Neuron (in vitro differentiated cells): ENCODE measurements at regions not wholly inside any gene's neighbourhood (a gene's known extent, or its start where the extent isn't known, plus 50 kb on each side); places are given as distances from the start of the nearest gene placed in this dataset.
"Not testable (repeated sequence)": the region's sequence is repeated elsewhere in the genome, so short reads cannot be mapped to it uniquely, and the experiment has no call there.

Experiments
- H2AFZ ChIP-seq: one replicate; pipeline ENCODE4 v1.6.1; 2013; ENCODE audit warnings: low read depth, mild to moderate bottlenecking, inconsistent platforms, low read length, moderate library complexity
- H3K27me3 ChIP-seq: one replicate; pipeline ENCODE4 v1.6.1; 2013; ENCODE audit warnings: low read length; ENCODE audit not compliant: insufficient read depth
- H3K36me3 ChIP-seq: one replicate; pipeline ENCODE4 v1.6.1; 2013; ENCODE audit warnings: low read length; ENCODE audit not compliant: insufficient read depth
- H3K4me1 ChIP-seq: one replicate; pipeline ENCODE4 v1.6.1; 2013; ENCODE audit warnings: low read length; ENCODE audit not compliant: insufficient read depth
- H3K4me3 ChIP-seq: 2 replicates; pipeline ENCODE4 v1.5.1; 2013; ENCODE audit warnings: mild to moderate bottlenecking, low read length, moderate library complexity
- H3K9me3 ChIP-seq: one replicate; pipeline ENCODE4 v1.6.1; 2013; ENCODE audit warnings: low read length

GRCh38 chr4:59630922-59631321 lies 1569.2 kb upstream of the ADGRL3 start:
- no peaks in the 10 kb centered on the region for H3K27me3 ChIP-seq
- no peak overlapping the region for H2AFZ ChIP-seq
- no peaks in the 10 kb centered on the region for H3K36me3 ChIP-seq
- H3K9me3 ChIP-seq = no peaks in the 10 kb centered on the region
- no peaks in the 10 kb centered on the region for H3K4me1 ChIP-seq
- H3K4me3 ChIP-seq = no peak overlapping the region

- no peaks in the 10 kb centered on the region for H3K9me3 ChIP-seq
- no peak overlapping the region for H3K4me3 ChIP-seq
- H2AFZ ChIP-seq = no peak overlapping the region
- no peaks in the 10 kb centered on the region for H3K4me1 ChIP-seq
- no peaks in the 10 kb centered on the region for H3K27me3 ChIP-seq
- no peaks in the 10 kb centered on the region for H3K36me3 ChIP-seq
These were observed 1562.5 kb upstream of the ADGRL3 start for GRCh38 chr4:59637596-59637995.

GRCh38 chr4:59643682-59644081 lies 1556.4 kb upstream of the ADGRL3 start:
- Histone ChIP-seq H3K4me3 (no peak overlapping the region), H3K4me1 (no peaks in the 10 kb centered on the region), H3K9me3 (no peaks in the 10 kb centered on the region), H3K36me3 (no peaks in the 10 kb centered on the region), H2AFZ (no peak overlapping the region), H3K27me3 (no peaks in the 10 kb centered on the region)

- no peak overlapping the region for H2AFZ ChIP-seq
These were observed 1555.4 kb upstream of the ADGRL3 start for GRCh38 chr4:59644765-59645164.

GRCh38 chr4:59646082-59646481 lies 1554.0 kb upstream of the ADGRL3 start:
- H3K36me3 ChIP-seq = no peaks in the 10 kb centered on the region

More at GRCh38 chr4:59644765-59645164, 1555.4 kb upstream of the ADGRL3 start:
- Histone ChIP-seq H3K27me3 (no peaks in the 10 kb centered on the region), H3K4me1 (no peaks in the 10 kb centered on the region), H3K36me3 (no peaks in the 10 kb centered on the region), H3K4me3 (no peak overlapping the region), H3K9me3 (no peaks in the 10 kb centered on the region)

GRCh38 chr4:59647011-59647410 lies 1553.1 kb upstream of the ADGRL3 start:
- Histone ChIP-seq H2AFZ (no peak overlapping the region), H3K4me3 (no peak overlapping the region), H3K27me3 (no peaks in the 10 kb centered on the region), H3K36me3 (no peaks in the 10 kb centered on the region), H3K9me3 (no peaks in the 10 kb centered on the region), H3K4me1 (no peaks in the 10 kb centered on the region)

More at GRCh38 chr4:59646082-59646481, 1554.0 kb upstream of the ADGRL3 start:
- Histone ChIP-seq H3K27me3 (no peaks in the 10 kb centered on the region), H2AFZ (no peak overlapping the region), H3K9me3 (no peaks in the 10 kb centered on the region), H3K4me1 (no peaks in the 10 kb centered on the region), H3K4me3 (no peak overlapping the region)

- Histone ChIP-seq H3K9me3 (no peaks in the 10 kb centered on the region), H3K4me1 (no peaks in the 10 kb centered on the region), H3K4me3 (no peak overlapping the region), H3K36me3 (no peaks in the 10 kb centered on the region), H3K27me3 (no peaks in the 10 kb centered on the region), H2AFZ (no peak overlapping the region)
These were observed 1552.6 kb upstream of the ADGRL3 start for GRCh38 chr4:59647500-59647899.

- no peaks in the 10 kb centered on the region for H3K27me3 ChIP-seq
- no peaks in the 10 kb centered on the region for H3K36me3 ChIP-seq
These were observed 1549.3 kb upstream of the ADGRL3 start for GRCh38 chr4:59650861-59651260.

GRCh38 chr4:59655996-59656395 lies 1544.1 kb upstream of the ADGRL3 start:
- no peaks in the 10 kb centered on the region for H3K9me3 ChIP-seq
- H3K36me3 ChIP-seq = no peaks in the 10 kb centered on the region
- H3K27me3 ChIP-seq = no peaks in the 10 kb centered on the region
- H3K4me1 ChIP-seq = no peaks in the 10 kb centered on the region
- H2AFZ ChIP-seq = no peak overlapping the region
- H3K4me3 ChIP-seq = no peak overlapping the region

More at GRCh38 chr4:59650861-59651260, 1549.3 kb upstream of the ADGRL3 start:
- Histone ChIP-seq H2AFZ (no peak overlapping the region), H3K9me3 (no peaks in the 10 kb centered on the region), H3K4me1 (no peaks in the 10 kb centered on the region), H3K4me3 (no peak overlapping the region)

- Histone ChIP-seq H2AFZ (no peak overlapping the region), H3K4me1 (no peaks in the 10 kb centered on the region), H3K9me3 (no peaks in the 10 kb centered on the region), H3K4me3 (no peak overlapping the region), H3K36me3 (no peaks in the 10 kb centered on the region), H3K27me3 (no peaks in the 10 kb centered on the region)
These were observed 1535.4 kb upstream of the ADGRL3 start for GRCh38 chr4:59664771-59665170.

GRCh38 chr4:59666645-59667044 lies 1533.5 kb upstream of the ADGRL3 start:
- no peaks in the 10 kb centered on the region for H3K9me3 ChIP-seq
- no peak overlapping the region for H2AFZ ChIP-seq
- H3K36me3 ChIP-seq = no peaks in the 10 kb centered on the region
- no peaks in the 10 kb centered on the region for H3K4me1 ChIP-seq
- H3K27me3 ChIP-seq = no peaks in the 10 kb centered on the region
- H3K4me3 ChIP-seq = no peak overlapping the region

- Histone ChIP-seq H3K9me3 (no peaks in the 10 kb centered on the region), H2AFZ (no peak overlapping the region), H3K27me3 (no peaks in the 10 kb centered on the region), H3K4me1 (no peaks in the 10 kb centered on the region), H3K4me3 (no peak overlapping the region), H3K36me3 (no peaks in the 10 kb centered on the region)
These were observed 1529.1 kb upstream of the ADGRL3 start for GRCh38 chr4:59671037-59671436.

- Histone ChIP-seq H3K36me3 (no peaks in the 10 kb centered on the region), H2AFZ (no peak overlapping the region), H3K27me3 (no peaks in the 10 kb centered on the region), H3K9me3 (no peaks in the 10 kb centered on the region), H3K4me3 (no peak overlapping the region), H3K4me1 (no peaks in the 10 kb centered on the region)
These were observed 1523.7 kb upstream of the ADGRL3 start for GRCh38 chr4:59676389-59676788.

- not testable (repeated sequence) for H2AFZ ChIP-seq, H3K9me3 ChIP-seq, H3K36me3 ChIP-seq, H3K4me1 ChIP-seq, H3K27me3 ChIP-seq, H3K4me3 ChIP-seq
These were observed 1523.1 kb upstream of the ADGRL3 start for GRCh38 chr4:59676992-59677391.
